NCI-H1930 (cell line): ENCODE measurements at regions not wholly inside any gene's neighbourhood (a gene's known extent, or its start where the extent isn't known, plus 50 kb on each side); places are given as distances from the start of the nearest gene placed in this dataset.

Experiments
- DNase-seq, 2 experiments: peaks; one replicate each; lab custom pipeline; 2025; lab: John Stamatoyannopoulos, UW

DNA sequence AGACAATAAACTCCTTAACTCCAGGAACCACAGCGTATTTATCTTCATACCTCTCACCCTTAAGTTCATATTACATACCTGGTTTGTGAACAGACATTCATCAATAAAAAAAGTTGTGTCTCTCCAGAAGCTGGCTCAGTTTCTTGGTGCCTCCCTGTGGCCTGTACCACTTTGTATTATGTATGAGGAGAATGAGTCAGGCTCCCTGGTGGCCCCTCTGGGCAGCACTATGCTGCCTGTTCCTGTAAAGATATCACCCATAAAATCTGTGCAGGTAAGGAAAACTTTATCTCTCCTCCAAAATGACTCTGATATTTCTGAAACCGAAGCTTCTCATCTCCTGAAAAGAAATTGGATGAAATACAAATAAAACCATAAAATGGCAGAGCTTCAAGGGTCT is 198.4 kb upstream of the NT5C1B start:
- DNase-seq = no peak

DNA sequence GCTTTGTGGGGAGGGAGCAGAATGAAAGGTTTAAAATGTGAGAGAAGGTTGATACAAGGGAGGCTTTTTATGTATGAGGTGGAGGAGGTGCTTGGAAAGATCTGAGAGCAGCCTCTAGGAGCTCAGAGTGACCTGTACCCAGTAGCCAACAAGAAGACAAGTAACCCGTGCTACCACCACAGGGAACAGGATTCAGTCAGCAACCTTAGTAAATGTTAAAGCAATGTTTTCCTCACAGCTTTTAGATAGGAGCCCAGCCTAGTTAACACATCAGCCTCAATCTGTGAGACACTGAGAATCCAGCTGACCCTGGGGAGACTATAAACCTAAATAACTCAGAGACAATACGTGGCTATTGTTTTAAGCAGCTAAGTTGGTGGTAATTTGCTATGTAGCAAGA is 194.9 kb upstream of the NT5C1B start:
- DNase-seq = no peak

DNA sequence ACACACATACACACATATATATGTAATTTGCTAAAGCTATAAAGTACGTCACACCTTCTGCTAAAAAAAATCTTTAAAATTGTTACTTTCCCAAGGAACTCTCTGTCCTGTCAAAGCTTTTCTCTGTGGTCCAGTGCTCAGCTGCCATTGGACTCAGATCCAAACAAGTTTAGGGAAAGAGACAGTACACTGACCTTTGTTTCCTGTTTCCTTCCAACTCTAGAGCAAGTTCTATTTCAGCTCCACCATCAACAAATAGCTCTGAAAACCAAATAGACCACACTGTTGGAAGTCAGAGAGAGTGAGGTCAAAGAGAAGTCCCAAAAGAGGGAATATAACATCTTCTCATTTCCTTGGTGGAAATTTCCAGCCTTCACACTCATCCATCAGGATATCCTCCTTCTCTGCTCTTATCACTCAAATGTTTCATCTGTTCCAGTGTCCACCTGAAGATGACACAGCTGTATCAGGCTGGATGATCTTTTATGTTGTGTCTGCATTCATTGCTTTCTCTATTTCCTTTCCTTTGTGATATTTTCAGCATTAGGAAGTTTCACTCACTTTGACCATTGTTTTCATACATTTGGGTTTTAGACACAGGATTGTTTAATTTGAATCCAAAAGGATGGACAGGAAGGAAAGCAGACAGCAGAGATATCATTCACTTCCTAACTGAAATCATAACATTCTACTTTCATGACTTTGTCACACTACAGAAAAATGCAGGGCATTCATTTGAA is 192.3 kb upstream of the NT5C1B start:
- no peak for DNase-seq

DNA sequence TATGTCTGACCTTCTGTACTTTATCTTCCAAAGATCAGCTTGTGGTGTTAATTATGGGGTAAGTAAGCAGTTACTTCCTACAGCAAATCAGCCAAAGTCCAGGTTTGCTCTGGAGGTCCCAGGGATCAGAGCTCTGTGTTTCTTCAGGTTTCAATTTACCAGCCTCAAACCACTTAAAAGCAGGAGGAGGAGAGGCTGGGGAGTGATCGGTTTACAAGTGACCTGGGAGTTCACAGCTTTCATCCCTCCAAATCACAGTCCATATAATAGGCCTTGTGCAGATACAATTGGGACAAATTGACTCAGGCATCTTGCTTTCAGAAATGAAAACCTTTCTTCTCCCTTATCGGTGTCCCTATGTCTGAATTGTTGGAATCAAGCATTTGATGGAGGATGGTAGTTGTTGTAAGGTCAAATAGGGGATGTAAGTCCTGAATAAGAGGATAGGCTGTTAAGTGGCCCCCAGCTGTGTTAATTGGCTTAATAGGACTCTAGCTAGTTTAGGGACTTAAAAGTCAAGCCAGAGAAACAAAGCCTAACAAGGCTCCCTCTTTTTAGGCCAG is 188.0 kb upstream of the NT5C1B start:
- peak in 1 of 2 experiments; percentile 22 for DNase-seq

DNA sequence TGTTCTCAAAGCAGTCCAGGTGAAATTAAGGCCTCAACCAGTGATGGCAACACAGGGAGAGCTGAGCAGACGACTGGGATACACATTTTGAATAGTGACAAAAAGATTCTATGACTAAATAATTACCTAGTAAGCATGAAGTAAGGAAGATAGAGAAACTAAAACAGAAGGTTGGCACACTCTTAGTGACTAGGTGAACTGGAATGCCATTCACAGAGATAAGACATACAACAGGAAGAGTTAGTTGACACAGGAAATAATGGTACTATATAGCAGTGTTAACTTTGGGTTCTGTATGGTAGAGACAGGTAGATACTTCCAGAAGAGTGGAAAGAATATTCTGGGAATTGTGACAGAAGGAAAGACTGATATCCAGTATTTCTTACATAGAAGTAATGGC is 181.8 kb upstream of the NT5C1B start:
- no peak for DNase-seq

DNA sequence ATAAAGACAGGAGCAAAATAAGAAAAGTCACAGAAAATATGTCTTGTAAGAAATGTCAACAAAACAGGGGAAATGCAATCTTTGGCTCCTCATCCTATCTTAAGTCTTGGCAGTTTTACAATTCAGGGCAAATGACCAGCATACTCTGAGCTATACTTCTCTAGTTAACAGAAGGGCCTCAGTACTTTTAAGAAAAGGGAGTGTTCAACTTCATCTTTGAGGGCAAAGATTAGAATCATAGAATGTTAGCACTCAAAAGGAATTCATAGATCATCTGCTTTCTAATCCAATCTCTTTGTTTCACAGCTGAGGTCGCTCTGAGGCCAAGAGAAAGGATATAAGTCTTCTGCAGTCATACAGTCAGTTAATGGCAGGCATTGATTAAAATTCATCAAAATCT is 174.0 kb upstream of the NT5C1B start:
- DNase-seq = no peak

DNA sequence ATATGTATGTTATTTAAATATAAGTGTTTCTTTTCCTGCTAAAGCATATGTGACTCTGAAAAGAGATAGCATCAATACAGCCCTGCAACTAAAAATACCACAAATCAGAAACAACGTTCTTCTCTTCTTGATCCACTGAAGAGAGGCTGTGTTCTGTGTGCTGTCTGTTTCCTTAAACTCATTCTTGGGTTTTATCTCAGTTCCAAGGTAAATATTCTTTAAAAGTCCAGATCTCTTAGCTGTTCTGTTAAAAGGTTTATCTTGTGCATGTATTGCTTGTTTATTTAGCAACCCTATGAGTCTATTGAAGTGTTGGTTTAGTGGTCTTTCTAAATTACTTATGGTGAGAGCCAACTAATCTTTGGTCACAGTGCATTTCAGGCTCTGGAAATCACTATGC is 173.3 kb upstream of the NT5C1B start:
- DNase-seq = no peak

DNA sequence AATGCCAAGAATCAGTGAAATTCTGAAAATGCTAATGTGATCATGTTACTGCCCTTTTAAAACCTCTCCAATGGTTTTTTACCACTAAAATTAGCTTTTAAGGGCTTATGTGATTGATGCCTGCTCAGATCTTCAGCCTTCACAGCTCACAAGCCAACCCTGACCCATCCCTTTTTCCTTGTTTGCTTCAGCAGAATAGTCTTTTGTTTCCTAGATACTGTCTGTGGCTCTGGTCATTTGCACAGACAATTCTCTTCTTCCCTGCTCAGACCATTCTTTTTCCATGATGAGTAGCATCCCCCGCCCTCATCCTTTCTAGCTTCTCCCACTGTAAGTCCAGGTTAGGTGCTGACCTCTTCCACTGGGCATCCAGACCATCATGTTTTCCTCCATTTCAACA is 164.9 kb upstream of the NT5C1B start:
- no peak for DNase-seq

DNA sequence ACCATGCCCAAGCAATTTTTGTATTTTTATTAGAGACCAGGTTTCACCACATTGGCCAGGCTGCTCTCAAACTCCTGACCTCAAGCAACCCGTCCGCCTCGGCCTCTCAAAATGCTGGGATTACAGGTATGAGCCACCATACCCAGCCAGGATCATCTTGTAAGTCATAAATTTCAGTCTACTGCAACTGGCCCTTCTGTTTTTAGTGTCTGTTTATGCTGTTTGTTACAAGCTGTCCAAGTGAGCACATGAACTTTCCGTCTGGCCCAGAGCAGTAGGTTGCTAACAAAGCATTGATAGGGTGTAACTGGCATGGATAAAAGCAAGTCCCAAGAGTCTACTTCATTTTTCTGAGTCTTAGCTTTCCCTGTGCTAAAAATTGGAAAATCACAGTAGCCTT is 164.4 kb upstream of the NT5C1B start:
- no peak for DNase-seq

DNA sequence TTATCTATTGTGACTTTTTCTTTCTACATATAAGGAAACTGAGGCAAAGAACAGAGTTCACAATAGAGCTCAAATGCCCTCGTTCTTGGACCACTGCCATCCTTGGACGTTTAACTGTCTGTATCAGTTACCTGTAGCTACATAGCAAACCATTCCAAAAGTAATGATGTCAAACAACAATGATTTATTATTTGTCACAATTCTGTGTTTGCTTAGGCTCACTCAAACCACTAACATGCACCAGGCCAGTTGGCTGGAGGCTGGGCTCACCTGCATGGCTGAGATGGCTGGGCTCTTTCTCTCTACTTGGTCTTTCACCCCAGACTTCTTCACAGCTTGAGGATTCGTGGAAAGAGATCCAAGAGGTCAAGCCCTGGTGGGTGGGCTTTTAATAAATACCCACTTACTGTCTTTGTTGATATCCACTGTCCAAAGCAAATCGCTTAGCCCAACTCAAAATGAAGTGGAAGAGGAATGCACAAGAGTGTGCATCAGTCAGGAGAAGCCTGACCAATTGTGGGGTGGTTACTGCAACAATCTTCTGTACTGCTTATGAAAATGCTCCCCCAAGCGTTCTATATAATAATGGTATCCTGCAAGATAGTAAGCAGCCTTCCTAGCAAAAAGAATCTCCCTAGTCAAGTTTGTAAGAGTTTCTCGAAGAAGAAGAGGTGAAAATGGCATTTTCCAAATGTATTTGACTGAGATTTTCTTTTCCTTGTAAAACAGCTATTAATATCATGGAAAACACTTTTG is 163.5 kb upstream of the NT5C1B start:
- DNase-seq = no peak

DNA sequence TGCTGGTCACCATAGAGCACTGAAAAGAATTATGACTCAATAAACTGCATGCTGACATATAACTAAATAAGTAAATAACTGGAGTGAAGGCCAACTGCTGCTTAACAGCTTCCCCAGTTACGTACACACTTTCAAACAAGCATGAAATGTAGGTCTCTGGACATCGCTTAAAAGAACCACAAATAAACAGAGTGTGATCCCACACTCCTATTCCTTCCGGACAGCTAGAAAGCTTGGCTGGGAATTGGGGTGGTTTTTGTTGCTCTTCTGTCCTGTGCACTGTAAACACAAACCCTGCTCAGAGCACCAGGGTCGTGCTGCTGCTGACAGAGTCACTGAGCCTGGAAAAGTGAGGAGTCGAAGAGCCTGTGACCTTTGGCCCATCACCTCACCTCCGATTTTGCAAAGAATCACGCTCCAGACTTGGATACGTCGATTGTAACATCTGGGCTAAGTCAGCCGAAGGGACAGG is 162.7 kb upstream of the NT5C1B start:
- DNase-seq = no peak

DNA sequence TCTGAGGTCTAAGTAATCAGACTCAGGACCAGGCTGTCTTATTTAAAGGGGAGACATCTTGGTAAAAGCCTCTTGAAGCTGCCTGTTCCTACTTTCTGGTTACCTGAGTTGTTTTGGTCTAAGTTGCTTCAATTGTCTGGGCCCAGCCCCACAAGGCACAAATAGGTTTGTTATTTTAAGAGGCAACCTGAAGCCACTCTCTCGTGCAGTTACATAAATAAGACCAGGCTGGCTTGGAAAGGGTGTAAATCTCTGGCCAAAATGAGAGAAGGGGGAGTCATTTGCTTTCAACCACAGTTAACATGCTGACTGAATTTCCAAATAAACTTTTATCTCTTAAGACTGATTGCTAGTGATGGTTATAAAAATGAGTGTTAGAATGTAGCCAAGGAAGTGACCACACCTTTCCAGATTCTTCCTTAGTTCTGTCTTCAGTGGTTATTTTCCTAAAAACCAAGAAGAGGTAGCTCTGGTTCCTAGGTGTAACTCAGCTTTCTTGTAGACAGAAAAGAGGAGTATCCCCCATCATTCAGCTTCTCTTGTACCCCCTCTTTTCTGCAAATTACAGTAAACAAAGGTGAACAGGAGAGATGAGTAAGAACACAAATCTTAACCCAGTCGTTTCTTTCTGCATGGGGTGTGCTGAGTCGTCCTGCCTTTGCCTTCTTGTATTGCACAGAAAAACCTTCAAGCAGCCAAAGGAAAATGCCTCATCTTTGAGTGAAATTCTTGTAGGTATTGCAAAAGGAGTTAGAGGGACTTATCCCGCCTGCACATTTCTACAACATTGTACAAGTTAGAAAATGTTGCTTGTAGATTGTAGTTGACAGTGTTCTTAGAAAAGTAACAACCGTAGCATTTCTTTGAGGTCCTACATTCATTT is 161.5 kb upstream of the NT5C1B start:
- no peak for DNase-seq

DNA sequence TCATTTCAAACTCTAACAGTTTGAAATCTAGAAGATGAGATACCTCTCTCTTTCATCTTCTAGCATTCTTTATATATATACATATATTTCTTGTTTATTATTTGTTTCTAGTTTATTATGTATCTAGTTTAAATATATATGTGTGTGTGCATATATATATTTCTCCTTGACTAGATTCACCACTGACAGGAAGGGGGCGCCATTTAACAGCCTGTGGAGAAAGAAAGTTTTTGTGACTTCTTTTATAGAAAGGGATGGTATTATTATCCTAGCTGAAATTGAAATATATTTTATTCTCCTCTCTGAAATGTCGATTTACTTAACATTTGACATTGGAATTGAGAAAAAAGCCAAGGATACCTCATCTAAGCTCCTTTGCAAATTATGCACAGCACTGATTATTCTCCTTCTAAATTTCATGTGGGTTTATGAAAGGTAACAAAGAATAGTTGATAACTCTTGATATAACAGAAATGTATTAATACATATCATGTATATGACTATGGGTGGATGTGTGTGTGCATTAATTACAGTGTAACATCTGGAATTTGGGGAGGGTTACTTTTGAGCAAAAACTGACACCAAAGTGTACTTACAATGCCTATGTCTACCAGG is 160.7 kb upstream of the NT5C1B start:
- DNase-seq = no peak

DNA sequence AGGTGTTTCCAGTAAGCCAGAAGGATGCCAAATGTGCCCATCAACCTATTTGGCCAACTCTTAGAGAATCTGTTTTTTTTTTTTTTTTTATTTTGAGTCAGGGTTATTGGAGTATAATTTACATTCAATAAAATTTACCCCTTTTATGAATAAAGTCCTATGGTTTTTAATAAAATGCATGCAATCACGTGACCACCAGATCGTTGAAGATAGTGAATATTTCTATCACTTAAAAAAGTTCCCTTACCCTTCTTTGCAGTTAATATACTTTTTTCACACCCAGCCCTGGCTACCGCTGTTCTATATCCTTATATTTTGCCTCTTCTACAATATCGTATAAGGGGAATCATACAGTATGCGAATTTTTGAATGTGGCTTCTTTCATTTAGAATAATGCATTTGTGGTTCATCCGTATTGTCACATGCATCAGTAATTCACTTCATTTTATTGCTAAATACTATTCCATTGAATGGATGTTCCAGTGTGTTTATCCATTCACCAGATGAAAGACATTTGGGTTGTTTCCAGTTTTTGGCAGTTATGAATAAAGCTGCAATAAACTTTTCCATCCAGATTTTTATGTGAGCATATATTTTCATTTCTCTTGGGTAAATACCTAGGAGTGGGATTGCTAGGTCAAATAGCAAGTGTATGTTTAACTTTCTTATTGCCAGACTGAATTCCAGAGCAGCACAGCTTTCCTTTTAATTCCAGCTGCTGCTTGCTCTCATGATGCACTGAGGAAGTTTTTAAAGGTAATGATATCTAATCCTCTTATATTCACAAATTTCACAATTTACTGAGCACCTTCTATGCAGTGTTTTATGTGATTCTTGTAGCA is 156.3 kb upstream of the NT5C1B start:
- no peak for DNase-seq

DNA sequence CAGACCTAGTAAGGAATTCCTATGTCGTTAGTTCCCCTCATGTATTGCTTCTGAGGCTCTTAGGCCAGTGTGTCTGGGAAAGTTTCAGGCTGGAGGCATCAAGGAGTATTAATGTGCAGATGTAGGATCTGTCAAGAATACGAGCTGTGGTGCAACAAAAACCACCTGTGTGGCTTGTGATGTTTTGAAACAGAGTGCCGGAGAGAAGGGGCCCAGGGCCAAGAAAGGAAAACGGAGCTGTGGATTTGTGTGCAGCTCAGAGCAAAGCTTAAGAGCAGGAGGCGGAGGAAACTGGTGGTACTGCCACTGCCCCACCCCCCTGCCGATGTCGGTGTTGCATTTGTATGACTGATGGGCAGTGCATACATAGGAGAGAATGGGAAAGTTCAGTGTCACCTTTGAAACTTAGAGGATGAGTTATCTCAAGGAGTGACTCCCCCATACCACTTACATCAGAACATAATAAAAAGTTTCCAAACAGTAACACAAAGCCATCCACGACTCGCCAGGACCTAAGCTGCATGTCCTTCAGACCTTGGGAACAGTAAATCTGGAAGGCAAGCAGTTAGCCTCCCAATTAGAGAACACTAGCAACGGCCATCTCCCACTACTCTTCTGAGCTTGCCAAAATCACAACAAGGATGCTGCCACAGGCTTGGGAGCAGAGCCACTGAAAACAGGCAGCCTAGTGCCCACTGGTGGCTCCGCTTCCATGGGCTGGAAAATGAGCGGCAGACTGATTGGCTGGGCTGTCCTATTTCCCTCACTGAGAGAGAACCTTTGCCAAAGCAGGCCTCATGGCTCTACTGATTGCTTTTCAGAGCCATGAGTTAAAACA is 152.7 kb upstream of the NT5C1B start:
- DNase-seq = no peak

DNA sequence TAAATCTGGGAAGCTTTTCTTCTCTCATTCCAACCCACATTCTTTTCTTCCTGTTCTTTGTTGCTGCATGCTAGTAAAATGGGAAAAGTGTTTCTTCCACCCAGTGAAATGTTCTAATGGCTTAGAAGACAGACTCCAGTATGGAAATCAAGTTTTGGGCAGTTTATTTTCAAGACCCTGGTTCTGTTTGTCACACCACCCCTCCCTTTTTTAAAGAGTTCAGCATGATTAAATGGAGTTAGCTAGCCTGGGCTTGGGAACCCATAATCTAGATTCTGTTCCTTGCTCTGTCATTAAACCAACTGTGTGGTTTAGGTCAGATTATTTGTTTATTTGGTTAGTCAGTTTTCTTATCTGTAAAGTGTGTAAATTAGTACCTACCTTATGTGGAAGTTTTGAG is 151.8 kb upstream of the NT5C1B start:
- DNase-seq = no peak

DNA sequence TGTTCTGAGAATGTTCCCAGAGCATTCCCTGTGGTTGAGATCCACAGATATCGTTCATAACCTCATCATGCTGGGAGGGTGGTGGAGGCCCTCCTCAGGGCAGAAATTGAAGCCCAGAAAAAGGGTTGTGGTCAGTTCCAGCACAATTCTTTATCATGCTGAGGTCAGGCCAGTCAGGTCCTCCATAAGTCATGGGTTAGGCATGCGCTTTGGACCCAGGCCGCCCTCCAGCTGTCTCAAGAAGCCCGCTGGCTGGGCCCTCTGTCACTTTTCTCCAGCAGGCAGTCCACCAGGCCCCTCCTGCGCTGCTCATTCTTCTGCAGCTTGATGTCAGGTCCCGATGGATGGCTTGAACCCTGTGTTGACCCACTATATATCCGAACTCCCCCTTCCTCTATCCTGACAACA is 151.1 kb upstream of the NT5C1B start:
- no peak for DNase-seq

DNA sequence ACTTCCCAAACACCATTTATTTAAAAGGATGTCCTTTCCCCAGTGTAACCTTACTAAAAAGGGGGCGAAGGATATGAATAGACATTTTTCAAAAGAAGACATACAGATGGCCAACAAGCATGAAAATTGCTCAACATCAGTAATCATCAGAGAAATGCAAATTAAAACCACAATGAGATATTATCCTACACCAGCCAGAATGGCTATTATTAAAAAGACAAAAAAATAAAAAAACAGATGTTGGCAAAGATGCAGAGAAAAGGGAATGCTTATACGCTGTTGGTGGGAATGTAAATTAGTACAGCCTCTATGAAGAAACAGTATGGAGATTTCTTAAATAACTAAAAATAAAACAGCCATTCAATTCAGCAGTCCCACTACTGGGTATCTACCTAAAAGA is 142.3 kb upstream of the NT5C1B start:
- no peak for DNase-seq

DNA sequence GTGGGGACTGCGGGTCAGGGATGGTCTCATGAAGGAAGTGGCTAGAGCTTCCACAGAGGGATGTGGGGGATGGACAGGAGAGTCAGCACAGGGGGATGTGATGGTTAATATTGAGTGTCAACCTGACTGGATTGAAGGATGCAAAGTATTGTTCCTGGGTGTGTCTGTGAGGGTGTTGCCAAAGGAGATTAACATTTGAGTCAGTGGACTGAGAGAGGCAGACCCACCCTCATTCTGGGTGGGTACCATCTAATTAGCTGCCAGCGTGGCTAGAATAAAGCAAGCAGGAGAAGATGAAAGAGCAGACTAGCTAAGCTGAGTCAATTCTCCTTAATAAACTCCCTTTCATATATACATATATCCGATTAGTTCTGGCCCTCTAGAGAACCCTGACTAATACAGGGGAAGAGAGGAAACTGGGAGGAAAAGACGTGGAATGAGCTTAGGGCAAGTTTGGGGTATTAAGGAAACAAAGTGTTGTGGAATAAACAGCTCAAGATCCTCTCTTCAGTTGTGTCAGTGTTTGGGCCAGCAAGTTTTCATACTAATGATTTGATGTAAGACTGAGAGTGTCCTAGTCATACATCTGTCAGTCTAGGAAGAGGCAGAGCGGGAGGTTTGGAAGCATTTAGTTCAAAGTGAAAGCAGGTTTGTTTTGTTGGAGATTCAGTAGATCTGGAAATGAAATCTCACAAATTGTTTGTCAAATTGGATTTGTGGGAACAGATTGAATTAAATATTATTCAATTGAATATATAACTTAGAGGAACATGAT is 135.2 kb upstream of the NT5C1B start:
- no peak for DNase-seq
